ENCODE measurements at regions not wholly inside any gene's neighbourhood (a gene's known extent, or its start where the extent isn't known, plus 50 kb on each side); places are given as distances from the start of the nearest gene placed in this dataset.

DNA sequence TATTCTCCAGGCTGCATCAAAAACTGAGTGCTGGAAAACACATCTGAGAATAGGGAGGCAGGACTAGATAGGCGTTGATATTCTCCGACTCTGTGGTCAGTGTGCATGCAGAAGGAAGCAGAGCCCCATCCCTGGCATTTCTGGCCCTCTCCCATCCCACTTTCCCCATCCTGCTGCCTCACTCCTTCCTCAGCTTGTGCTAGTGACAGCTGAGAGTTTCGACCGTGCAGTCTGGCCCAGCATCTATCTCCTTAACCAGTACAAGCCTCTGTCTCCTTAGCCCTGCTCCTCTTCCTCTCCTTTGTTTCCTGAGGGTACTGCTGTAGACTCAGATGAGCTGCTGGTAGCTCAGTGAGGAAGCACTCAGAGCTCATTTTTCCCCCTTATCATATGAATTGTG is 163.2 kb downstream of the SUCLA2 start:
- TF ChIP-seq, protein P1, sequence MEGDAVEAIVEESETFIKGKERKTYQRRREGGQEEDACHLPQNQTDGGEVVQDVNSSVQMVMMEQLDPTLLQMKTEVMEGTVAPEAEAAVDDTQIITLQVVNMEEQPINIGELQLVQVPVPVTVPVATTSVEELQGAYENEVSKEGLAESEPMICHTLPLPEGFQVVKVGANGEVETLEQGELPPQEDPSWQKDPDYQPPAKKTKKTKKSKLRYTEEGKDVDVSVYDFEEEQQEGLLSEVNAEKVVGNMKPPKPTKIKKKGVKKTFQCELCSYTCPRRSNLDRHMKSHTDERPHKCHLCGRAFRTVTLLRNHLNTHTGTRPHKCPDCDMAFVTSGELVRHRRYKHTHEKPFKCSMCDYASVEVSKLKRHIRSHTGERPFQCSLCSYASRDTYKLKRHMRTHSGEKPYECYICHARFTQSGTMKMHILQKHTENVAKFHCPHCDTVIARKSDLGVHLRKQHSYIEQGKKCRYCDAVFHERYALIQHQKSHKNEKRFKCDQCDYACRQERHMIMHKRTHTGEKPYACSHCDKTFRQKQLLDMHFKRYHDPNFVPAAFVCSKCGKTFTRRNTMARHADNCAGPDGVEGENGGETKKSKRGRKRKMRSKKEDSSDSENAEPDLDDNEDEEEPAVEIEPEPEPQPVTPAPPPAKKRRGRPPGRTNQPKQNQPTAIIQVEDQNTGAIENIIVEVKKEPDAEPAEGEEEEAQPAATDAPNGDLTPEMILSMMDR (IDR thresholded peaks at IDR 0.05; ENCODE audit: low read depth, low read length, missing input control): no peak
- TF ChIP-seq FOXA1 (IDR thresholded peaks at IDR 0.05) (no peak), EGR1 (IDR thresholded peaks at IDR 0.05; ENCODE audit: low read depth in 2 of 2) (no peak), RXRA (IDR thresholded peaks at IDR 0.05) (no peak), RAD21 (IDR thresholded peaks at IDR 0.05) (no peak), GABPA (IDR thresholded peaks at IDR 0.05 in 1 of 2, conservative IDR thresholded peaks at IDR 0.05 in 1 of 2) (no peak), YY1 (IDR thresholded peaks at IDR 0.05) (no peak), TAF1 (conservative IDR thresholded peaks at IDR 0.05) (no peak), JUND (IDR thresholded peaks at IDR 0.05) (no peak)
- TF ChIP-seq, protein P2, sequence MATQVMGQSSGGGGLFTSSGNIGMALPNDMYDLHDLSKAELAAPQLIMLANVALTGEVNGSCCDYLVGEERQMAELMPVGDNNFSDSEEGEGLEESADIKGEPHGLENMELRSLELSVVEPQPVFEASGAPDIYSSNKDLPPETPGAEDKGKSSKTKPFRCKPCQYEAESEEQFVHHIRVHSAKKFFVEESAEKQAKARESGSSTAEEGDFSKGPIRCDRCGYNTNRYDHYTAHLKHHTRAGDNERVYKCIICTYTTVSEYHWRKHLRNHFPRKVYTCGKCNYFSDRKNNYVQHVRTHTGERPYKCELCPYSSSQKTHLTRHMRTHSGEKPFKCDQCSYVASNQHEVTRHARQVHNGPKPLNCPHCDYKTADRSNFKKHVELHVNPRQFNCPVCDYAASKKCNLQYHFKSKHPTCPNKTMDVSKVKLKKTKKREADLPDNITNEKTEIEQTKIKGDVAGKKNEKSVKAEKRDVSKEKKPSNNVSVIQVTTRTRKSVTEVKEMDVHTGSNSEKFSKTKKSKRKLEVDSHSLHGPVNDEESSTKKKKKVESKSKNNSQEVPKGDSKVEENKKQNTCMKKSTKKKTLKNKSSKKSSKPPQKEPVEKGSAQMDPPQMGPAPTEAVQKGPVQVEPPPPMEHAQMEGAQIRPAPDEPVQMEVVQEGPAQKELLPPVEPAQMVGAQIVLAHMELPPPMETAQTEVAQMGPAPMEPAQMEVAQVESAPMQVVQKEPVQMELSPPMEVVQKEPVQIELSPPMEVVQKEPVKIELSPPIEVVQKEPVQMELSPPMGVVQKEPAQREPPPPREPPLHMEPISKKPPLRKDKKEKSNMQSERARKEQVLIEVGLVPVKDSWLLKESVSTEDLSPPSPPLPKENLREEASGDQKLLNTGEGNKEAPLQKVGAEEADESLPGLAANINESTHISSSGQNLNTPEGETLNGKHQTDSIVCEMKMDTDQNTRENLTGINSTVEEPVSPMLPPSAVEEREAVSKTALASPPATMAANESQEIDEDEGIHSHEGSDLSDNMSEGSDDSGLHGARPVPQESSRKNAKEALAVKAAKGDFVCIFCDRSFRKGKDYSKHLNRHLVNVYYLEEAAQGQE (IDR thresholded peaks at IDR 0.05): no peak
- TF ChIP-seq, protein P3, sequence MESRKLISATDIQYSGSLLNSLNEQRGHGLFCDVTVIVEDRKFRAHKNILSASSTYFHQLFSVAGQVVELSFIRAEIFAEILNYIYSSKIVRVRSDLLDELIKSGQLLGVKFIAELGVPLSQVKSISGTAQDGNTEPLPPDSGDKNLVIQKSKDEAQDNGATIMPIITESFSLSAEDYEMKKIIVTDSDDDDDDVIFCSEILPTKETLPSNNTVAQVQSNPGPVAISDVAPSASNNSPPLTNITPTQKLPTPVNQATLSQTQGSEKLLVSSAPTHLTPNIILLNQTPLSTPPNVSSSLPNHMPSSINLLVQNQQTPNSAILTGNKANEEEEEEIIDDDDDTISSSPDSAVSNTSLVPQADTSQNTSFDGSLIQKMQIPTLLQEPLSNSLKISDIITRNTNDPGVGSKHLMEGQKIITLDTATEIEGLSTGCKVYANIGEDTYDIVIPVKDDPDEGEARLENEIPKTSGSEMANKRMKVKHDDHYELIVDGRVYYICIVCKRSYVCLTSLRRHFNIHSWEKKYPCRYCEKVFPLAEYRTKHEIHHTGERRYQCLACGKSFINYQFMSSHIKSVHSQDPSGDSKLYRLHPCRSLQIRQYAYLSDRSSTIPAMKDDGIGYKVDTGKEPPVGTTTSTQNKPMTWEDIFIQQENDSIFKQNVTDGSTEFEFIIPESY (IDR thresholded peaks at IDR 0.05): no peak
- TF ChIP-seq, protein P4, sequence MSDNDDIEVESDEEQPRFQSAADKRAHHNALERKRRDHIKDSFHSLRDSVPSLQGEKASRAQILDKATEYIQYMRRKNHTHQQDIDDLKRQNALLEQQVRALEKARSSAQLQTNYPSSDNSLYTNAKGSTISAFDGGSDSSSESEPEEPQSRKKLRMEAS (IDR thresholded peaks at IDR 0.05): no peak
